PFSK-1 (cell line): ENCODE measurements at regions not wholly inside any gene's neighbourhood (a gene's known extent, or its start where the extent isn't known, plus 50 kb on each side); places are given as distances from the start of the nearest gene placed in this dataset.

ENCODE experiments used
- FOXP2 ChIP-seq: optimal IDR thresholded peaks from 2 replicates; pipeline ENCODE3; 2011; ENCODE audit warnings: borderline replicate concordance, control low read depth, inconsistent platforms; ENCODE audit not compliant: insufficient read depth; ENCODE audit errors: extremely low read length, extremely low read depth
- SIN3A ChIP-seq: IDR thresholded peaks from 2 replicates; pipeline ENCODE4 v1.6.1; 2012; ENCODE audit warnings: mild to moderate bottlenecking, low read length, moderate library complexity, borderline replicate concordance; ENCODE audit not compliant: insufficient read depth

- TF ChIP-seq SIN3A (no peak), FOXP2 (no peak)
These were observed 141.6 kb upstream of the ITGA6 start for GRCh38 chr2:172285760-172286159.
